ENCODE measurements at regions not wholly inside any gene's neighbourhood (a gene's known extent, or its start where the extent isn't known, plus 50 kb on each side); places are given as distances from the start of the nearest gene placed in this dataset.

- Histone ChIP-seq H3K79me2 (ENCODE audit: insufficient read depth) (no peaks in the 10 kb centered on the region), H4K20me1 (ENCODE audit: insufficient read depth) (no peaks in the 10 kb centered on the region), H3K36me3 (ENCODE audit: low read depth) (no peaks in the 10 kb centered on the region), H3K9ac (no peak overlapping the region), H3K27me3 (replicated peaks; ENCODE audit: insufficient read depth) (peaks cover 57% of the 10 kb centered on the region), H3K9me3 (ENCODE audit: low read depth) (no peaks in the 10 kb centered on the region), H3K27ac (no peak overlapping the region), H3K4me1 (ENCODE audit: insufficient read depth) (no peaks in the 10 kb centered on the region), H2AFZ (no peak overlapping the region), H3F3A (ENCODE audit: insufficient read depth) (no peaks in the 10 kb centered on the region), H3K4me3 (no peak overlapping the region), H3K9me2 (ENCODE audit: insufficient read depth) (no peaks in the 10 kb centered on the region), H3K4me2 (ENCODE audit: unreplicated experiment) (no peak overlapping the region)
- no peak for DNase-seq
- TF ChIP-seq EZH2phosphoT487 (IDR thresholded peaks at IDR 0.05; ENCODE audit: insufficient read depth, low read depth): no peak
- no peak for TF ChIP-seq EZH2 (IDR thresholded peaks at IDR 0.05; ENCODE audit: insufficient read depth, poor library complexity, severe bottlenecking)
- in situ Hi-C loops (cut with MboI): no loop called here
- WGBS, 2 experiments (ENCODE audit: low coverage in 1 of 2, low lambda C conversion rate in 2 of 2, missing lambda C conversion rate in 2 of 2): 7 to 39% methylated on average over 1 of the region's 1 CpG
These were observed 51.2 kb upstream of the PCBD1 start for GRCh38 chr10:70939441-70940003.

- Histone ChIP-seq H3F3A (ENCODE audit: insufficient read depth) (no peaks in the 10 kb centered on the region), H3K4me3 (no peak overlapping the region), H3K27me3 (replicated peaks; ENCODE audit: insufficient read depth) (peaks cover 59% of the 10 kb centered on the region), H3K27ac (no peak overlapping the region), H3K9me3 (ENCODE audit: low read depth) (no peaks in the 10 kb centered on the region), H3K9me2 (ENCODE audit: insufficient read depth) (no peaks in the 10 kb centered on the region), H3K79me2 (ENCODE audit: insufficient read depth) (no peaks in the 10 kb centered on the region), H2AFZ (no peak overlapping the region), H3K36me3 (ENCODE audit: low read depth) (no peaks in the 10 kb centered on the region), H3K9ac (no peak overlapping the region), H3K4me1 (ENCODE audit: insufficient read depth) (no peaks in the 10 kb centered on the region), H4K20me1 (ENCODE audit: insufficient read depth) (no peaks in the 10 kb centered on the region), H3K4me2 (ENCODE audit: unreplicated experiment) (no peak overlapping the region)
- TF ChIP-seq EZH2phosphoT487 (IDR thresholded peaks at IDR 0.05; ENCODE audit: insufficient read depth, low read depth) (no peak), EZH2 (IDR thresholded peaks at IDR 0.05; ENCODE audit: insufficient read depth, poor library complexity, severe bottlenecking) (no peak)
- DNase-seq: peak; percentile 20
- WGBS, 2 experiments (ENCODE audit: low coverage in 1 of 2, low lambda C conversion rate in 2 of 2, missing lambda C conversion rate in 2 of 2): 45 to 48% methylated on average over 6 of the region's 6 CpGs
- in situ Hi-C loops (cut with MboI): no loop called here
These were observed 52.6 kb upstream of the PCBD1 start for GRCh38 chr10:70940834-70941568.

GRCh38 chr10:70942125-70942524 is 53.8 kb upstream of the PCBD1 start:
- 66 to 72% methylated on average over 6 of the region's 6 CpGs for WGBS, 2 experiments (ENCODE audit: low coverage in 1 of 2, low lambda C conversion rate in 2 of 2, missing lambda C conversion rate in 2 of 2)
- H2AFZ ChIP-seq: no peak overlapping the region
- no peak overlapping the region for H3K4me2 ChIP-seq (ENCODE audit: unreplicated experiment)
- no peak for TF ChIP-seq EZH2phosphoT487 (IDR thresholded peaks at IDR 0.05; ENCODE audit: insufficient read depth, low read depth)
- TF ChIP-seq EZH2 (IDR thresholded peaks at IDR 0.05; ENCODE audit: insufficient read depth, poor library complexity, severe bottlenecking): no peak
- no peak for DNase-seq
- H3K4me3 ChIP-seq: no peak overlapping the region
- H3K9ac ChIP-seq: no peak overlapping the region
- no peaks in the 10 kb centered on the region for H3K79me2 ChIP-seq (ENCODE audit: insufficient read depth)
- no peaks in the 10 kb centered on the region for H3K9me3 ChIP-seq (ENCODE audit: low read depth)
- H3K9me2 ChIP-seq (ENCODE audit: insufficient read depth): no peaks in the 10 kb centered on the region
- no peaks in the 10 kb centered on the region for H3K36me3 ChIP-seq (ENCODE audit: low read depth)
- peaks cover 50% of the 10 kb centered on the region for H3K27me3 ChIP-seq (replicated peaks; ENCODE audit: insufficient read depth)
- in situ Hi-C loops (cut with MboI): no loop called here
- no peak overlapping the region for H3K27ac ChIP-seq
- H3F3A ChIP-seq (ENCODE audit: insufficient read depth): no peaks in the 10 kb centered on the region
- no peaks in the 10 kb centered on the region for H3K4me1 ChIP-seq (ENCODE audit: insufficient read depth)
- no peaks in the 10 kb centered on the region for H4K20me1 ChIP-seq (ENCODE audit: insufficient read depth)

- in situ Hi-C loops (cut with MboI): no loop called here
- H3K4me2 ChIP-seq (ENCODE audit: unreplicated experiment): no peak overlapping the region
- no peaks in the 10 kb centered on the region for H3K79me2 ChIP-seq (ENCODE audit: insufficient read depth)
These were observed 54.4 kb upstream of the PCBD1 start for GRCh38 chr10:70942725-70943124.

More at GRCh38 chr10:70942725-70943124, 54.4 kb upstream of the PCBD1 start:
- TF ChIP-seq EZH2 (IDR thresholded peaks at IDR 0.05; ENCODE audit: insufficient read depth, poor library complexity, severe bottlenecking): no peak
- Histone ChIP-seq H3K4me3 (no peak overlapping the region), H4K20me1 (ENCODE audit: insufficient read depth) (no peaks in the 10 kb centered on the region), H3K27me3 (replicated peaks; ENCODE audit: insufficient read depth) (peaks cover 50% of the 10 kb centered on the region), H3K4me1 (ENCODE audit: insufficient read depth) (no peaks in the 10 kb centered on the region), H3F3A (ENCODE audit: insufficient read depth) (no peaks in the 10 kb centered on the region), H2AFZ (no peak overlapping the region), H3K9me3 (ENCODE audit: low read depth) (no peaks in the 10 kb centered on the region), H3K36me3 (ENCODE audit: low read depth) (no peaks in the 10 kb centered on the region), H3K9ac (no peak overlapping the region), H3K27ac (no peak overlapping the region), H3K9me2 (ENCODE audit: insufficient read depth) (no peaks in the 10 kb centered on the region)
- no peak for DNase-seq
- 43 to 47% methylated on average over 3 of the region's 3 CpGs for WGBS, 2 experiments (ENCODE audit: low coverage in 1 of 2, low lambda C conversion rate in 2 of 2, missing lambda C conversion rate in 2 of 2)
